HCEC 1CT (cell line): ENCODE measurements at regions not wholly inside any gene's neighbourhood (a gene's known extent, or its start where the extent isn't known, plus 50 kb on each side); places are given as distances from the start of the nearest gene placed in this dataset.

ENCODE experiments used
- DNase-seq: peaks from one replicate; pipeline ENCODE4 v3.0.0-alpha.2; 2017

DNA sequence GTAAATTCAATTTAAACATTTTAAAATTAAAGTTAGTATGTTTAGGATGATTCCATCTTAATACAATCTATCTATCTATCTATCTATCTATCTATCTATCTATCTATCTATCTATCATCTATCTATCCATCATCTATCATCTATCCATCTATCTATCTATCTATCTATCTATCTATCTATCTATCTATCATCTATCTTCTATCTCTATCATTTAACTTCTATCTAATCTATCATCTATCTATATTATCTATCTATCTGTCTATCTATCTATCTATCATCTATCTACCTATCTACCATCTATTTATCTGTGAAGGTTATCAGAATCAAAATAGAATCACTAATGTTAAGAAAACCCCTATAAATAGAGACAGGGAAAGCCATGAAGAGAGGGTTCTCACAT, 78.3 kb downstream of the RAMP3 start:
- no peak for DNase-seq

DNA sequence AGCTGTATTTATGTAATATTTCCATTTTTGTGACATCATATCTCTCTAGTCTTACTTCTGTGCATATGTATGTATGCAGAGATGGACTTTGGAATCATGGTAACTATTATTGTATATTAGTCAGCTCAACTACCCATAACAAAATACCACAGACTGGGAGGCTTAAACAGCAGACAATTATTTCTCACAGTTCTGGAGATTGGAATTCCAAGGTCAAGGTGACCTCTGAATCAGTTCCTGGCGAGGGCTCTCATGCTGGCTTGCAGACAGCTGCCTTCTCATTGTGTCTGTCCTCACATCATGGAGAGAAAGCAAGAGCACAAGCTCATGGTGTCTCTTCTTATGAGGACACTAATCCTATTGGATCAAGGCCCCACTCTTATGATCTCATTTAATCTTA, 79.1 kb downstream of the RAMP3 start:
- DNase-seq: no peak

DNA sequence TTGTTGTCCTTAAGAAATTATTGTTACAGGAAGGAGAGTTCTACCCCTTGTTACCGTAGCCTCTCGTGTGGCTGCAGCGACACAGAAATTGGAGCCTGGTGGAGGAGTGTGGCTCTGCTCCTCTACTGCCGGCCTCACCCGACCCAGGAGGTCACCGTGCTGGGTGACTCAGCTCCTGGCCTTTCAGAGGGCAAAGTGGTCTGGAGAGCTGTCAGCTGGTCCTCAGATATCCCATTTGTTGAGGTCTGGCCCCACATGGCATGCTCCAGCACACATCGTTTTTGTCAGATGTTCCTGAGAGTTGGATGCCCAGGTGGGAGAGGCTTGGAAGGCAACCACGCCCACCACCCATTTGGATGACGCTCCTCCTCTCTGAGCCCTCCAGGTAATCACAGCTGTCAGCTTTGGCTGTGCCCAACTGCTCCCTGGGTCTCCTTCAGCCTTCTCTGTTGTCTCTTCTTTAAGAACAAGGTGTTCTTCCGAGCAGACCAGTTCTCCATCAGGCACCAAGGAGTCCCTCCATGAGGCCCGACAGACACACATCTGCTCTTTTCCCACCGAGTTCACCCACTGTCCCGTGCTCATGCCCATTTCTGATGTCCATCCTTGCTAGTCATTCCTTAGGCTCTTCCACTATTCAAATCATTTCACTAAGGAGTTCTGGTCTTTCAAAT, 80.3 kb downstream of the RAMP3 start:
- DNase-seq: no peak

- no peak for DNase-seq
Observed at GRCh38 chr7:45238806-45239205, 81.2 kb downstream of the RAMP3 start.

- DNase-seq: peak; percentile 38
Observed at GRCh38 chr7:45239486-45239885, 81.9 kb downstream of the RAMP3 start.

- DNase-seq: no peak
Observed at GRCh38 chr7:45240273-45240771, 82.7 kb downstream of the RAMP3 start.

GRCh38 chr7:45240926-45241325, 83.3 kb downstream of the RAMP3 start:
- DNase-seq: no peak

- DNase-seq: no peak
Observed at GRCh38 chr7:45241339-45242109, 83.9 kb downstream of the RAMP3 start.

- DNase-seq: no peak
Observed at GRCh38 chr7:45242261-45242660, 84.7 kb downstream of the RAMP3 start.

GRCh38 chr7:45242698-45243097, 85.1 kb downstream of the RAMP3 start:
- DNase-seq: no peak

GRCh38 chr7:45244981-45245380, 87.4 kb downstream of the RAMP3 start:
- no peak for DNase-seq

DNA sequence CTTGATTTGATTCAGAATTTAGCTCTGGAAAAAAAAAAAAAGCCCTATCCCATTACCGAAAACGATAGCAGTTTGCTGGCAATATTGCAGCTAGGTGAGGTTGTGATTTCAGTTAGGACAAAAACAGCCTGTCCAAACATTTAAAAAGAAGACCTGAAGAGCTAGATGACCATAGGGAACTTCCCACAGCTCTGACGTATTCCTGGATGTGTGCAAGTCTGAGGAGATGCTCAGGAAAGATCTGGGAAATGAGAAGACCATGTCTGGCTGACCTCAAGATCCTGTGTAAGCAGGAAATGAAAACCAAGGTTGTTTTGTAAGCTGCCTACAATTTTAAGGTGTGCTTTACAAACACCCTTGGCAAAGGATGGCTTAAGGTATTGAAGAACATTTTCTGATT, 88.7 kb downstream of the RAMP3 start:
- DNase-seq: no peak

GRCh38 chr7:45252248-45252647, 94.7 kb downstream of the RAMP3 start:
- no peak for DNase-seq

GRCh38 chr7:45252857-45253256, 95.3 kb downstream of the RAMP3 start:
- DNase-seq: no peak

GRCh38 chr7:45253368-45253767, 95.8 kb downstream of the RAMP3 start:
- no peak for DNase-seq

DNA sequence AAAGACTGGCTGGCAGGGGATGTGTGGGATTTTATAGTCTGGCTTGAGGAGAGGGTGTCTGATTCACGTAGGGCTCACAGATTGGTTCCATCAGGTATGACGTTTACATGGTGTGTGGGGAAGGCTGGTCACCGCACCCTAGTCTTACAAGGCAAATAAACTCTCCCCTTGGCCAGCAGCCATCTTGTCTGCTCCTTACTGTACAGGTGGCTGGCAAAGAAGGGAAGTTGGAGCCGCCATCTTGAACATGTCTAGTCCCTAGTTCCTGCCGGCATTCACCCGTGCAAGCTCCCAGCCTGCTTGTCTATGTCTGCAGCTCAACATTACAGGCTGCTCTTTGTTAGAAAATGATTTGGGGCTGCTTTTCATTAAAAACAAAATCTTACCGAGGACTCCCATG, 97.6 kb downstream of the RAMP3 start:
- DNase-seq: no peak

GRCh38 chr7:45256309-45256708, 98.7 kb downstream of the RAMP3 start:
- no peak for DNase-seq

- DNase-seq: no peak
Observed at GRCh38 chr7:45256775-45257174, 99.2 kb downstream of the RAMP3 start.

DNA sequence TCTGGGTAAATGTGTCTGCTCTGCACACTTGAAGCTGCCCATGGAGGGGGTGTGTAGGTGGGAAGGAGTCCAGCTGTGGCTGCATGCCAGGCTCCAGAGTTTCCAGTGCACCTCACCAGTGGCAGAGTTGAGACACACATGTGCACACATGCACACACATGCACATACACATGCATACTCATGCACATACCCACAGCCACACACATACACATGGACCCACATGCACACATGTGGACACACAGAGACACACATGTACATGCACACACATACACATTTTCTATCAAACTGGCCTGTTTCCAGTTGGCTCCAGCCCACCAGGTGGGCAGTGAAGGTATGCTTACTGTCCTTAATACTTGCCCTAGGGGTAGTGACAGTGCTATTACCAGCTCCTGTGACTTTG, 99.7 kb downstream of the RAMP3 start:
- no peak for DNase-seq

- DNase-seq: no peak
Observed at GRCh38 chr7:45258533-45259226, 101.1 kb downstream of the RAMP3 start.

DNA sequence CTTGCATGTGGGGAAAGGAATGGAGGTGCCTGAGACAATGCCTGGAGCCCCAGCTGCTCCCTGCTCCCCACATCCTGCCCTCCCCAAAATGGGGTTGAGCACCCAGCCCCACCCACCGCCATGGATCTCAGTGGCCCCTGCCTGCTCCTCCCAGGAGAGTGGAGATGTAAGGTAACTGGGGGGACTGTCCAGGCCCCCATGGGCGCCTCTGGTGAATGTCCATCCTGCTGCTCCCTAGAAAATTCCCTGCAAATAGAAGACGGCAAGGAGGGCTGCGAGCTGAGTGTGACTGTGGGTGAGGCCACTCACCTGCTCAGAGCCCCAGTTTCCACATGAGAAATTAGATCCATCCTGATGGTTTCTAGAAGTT, 101.6 kb downstream of the RAMP3 start:
- DNase-seq: no peak

- DNase-seq: no peak
Observed at GRCh38 chr7:45259966-45260646, 102.5 kb downstream of the RAMP3 start.

DNA sequence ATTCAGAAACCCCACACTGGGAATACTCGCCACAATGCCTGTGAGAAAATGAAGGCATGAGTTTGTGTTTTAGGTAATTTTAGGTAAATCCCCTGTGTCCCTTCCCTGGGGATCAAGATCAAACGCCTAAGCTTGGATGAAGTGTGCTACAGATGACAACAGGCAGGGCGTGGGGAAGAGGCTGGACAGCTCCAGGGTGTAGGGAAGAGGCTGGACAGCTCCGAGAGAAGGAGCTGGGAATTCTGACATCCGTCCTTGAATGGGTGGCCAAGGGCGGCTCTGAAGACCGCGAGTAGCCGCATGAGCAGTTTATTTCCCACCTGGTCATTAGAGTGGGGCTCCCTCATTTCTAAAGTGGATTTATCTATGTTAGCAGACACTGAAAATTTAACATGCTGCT, 109.7 kb downstream of the RAMP3 start:
- DNase-seq: no peak
